ENCODE measurements at regions not wholly inside any gene's neighbourhood (a gene's known extent, or its start where the extent isn't known, plus 50 kb on each side); places are given as distances from the start of the nearest gene placed in this dataset.

DNA sequence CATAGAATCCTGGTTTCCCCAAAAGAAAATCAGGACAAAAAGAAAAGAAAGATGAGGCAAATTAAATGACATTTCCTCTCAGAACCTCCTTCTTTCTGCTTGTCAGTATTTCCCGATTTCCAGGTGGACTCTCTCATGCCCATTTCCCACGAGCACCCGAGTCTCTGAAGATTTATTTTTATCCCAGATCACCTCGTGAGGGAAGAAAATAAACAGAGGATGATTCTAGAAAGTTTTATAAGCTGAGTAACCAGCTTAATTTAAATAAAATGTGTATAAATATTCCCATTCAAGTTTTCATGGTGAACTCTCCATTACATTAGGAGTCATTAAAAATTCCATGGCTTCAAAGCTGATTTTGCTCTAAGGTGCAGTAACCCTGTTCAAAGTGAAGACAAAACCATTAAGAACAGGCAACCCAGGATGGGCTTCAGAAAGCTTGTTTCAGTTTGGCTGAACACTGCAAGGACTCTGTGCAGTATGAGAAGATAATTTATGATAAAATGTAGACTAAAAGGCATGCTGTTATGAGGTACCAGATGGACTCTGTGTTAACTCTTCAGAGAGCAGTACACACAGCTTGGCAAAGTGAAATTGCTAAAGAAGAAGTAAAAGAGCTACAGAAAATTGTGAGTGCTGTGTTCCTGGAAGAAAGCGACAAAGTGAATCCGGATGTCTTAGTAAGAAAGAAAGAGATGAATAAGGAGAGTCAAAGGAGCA is 521.3 kb upstream of the LRRN3 start:
- no peak for DNase-seq (ENCODE audit: low spot score)

- DNase-seq (ENCODE audit: low spot score), result no peak
Observed at GRCh38 chr7:110573862-110574528, 516.9 kb upstream of the LRRN3 start.

DNA sequence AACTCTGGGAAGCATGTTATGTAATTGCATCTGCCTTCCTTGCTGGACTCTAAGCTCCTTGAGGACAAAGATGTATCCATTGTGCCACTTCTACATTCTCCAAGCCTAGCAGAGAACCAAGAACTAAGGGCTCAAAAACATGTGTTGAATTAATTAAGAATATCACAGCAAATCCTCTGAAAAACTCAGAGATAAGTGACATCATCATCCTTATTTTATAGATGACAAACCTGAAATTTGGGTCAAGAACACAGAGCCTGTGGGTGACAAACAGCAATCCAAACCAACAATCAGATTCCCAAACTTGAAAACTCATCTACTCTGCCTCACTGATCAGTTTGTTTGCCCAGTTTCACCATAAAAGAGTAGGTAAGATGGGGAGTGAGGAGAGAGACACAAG is 503.6 kb upstream of the LRRN3 start:
- no peak for DNase-seq (ENCODE audit: low spot score)

DNA sequence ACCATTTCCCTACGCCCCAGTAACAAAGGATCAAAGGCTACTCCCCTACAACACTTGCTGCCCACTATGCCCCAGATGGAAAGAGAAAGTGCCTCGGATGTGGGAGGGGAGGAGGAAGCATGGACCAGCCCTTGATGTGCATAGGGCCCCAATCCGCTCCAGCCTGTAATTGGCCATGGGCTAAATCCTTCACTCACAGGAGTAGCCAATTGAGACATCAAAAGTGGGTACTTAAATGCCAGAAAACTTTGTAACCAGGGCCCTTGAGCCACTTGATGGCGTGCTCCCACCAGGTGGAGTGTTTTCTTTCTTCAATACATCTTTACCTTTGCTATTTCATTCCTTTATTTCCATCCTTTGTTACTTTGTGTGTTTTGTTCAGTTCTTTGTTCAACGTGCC is 500.5 kb upstream of the LRRN3 start:
- peak; percentile 5 for DNase-seq (ENCODE audit: low spot score)

GRCh38 chr7:110591341-110591740 is 499.6 kb upstream of the LRRN3 start:
- no peak for DNase-seq (ENCODE audit: low spot score)

DNA sequence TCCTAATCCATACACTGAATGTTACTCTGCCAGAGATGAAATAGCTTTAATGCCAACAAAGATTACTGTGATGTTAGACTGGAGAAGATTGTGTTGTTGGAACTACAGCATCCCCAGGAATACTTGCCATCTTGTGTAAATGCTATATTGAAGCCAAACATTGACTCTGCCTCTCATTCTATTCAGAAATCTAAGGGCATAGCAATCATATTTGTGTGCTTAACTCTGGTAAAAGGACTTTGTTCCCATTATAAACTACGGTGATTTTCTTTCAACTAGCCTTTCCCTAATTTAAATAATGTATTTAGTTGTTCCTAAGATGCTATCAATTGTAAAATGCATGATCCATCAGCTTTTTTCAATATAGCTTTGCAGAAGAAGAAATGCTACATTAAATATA is 498.4 kb upstream of the LRRN3 start:
- DNase-seq (ENCODE audit: low spot score), result no peak

GRCh38 chr7:110593355-110593754 is 497.6 kb upstream of the LRRN3 start:
- DNase-seq (ENCODE audit: low spot score), result no peak

GRCh38 chr7:110595694-110596093 is 495.2 kb upstream of the LRRN3 start:
- no peak for DNase-seq (ENCODE audit: low spot score)

GRCh38 chr7:110600956-110601355 is 490.0 kb upstream of the LRRN3 start:
- DNase-seq (ENCODE audit: low spot score), result no peak

DNA sequence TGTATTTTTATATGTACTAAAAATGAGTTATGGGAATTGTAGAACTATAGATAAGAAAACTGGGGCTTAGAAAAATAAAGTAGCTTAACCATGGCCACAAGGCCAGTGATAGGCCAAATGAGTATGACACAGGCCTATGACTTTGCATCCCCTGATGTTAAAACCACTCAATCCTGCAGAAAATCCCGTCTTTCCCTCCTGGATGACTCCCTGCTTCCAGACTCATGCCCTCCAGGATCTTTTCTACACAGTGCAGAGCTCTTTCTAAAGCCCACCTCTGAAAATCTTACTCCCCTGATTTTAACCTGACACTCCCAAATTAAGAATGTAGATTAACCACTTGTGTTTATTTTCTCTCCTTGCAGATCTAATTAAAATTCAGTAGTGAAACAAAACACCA is 489.2 kb upstream of the LRRN3 start:
- DNase-seq (ENCODE audit: low spot score), result no peak

DNA sequence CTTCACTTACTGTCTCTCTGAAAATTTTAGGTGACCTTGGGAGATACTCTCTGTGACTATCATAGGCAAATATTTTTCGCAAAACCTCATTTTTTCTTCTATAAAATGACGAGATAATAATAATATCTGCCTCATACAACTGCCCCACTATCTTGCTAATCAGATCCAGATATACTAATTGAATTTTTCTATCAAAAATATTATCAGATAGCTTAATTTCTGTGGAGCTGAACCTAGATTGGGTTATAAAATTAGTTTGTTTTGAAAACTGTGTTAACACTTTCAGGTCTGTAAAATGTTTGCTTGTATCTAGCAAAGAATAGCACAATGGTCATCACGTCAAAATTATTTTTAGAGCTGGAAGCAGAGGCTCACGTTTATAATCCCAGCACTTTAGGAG is 486.7 kb upstream of the LRRN3 start:
- DNase-seq (ENCODE audit: low spot score), result no peak

- no peak for DNase-seq (ENCODE audit: low spot score)
Observed at GRCh38 chr7:110604885-110605284, 486.0 kb upstream of the LRRN3 start.

GRCh38 chr7:110607050-110607857 is 483.7 kb upstream of the LRRN3 start:
- DNase-seq (ENCODE audit: low spot score), result no peak

DNA sequence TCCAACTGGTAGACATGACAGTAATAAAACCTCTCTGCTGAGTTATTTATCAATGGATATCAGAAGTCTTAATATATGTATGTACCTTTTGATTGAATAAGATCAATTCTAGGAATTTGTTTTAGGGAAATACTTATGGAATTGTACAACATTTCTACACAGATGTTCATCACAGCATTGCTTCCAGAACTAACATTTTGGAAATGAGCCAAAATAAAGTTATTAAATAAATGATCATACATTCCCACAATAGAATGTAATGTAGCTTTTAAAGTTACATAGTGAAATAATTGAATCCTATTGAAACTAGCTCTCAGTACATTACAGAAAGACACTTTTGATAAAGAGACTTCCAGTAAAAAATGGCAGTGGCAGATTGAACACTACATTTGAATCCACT is 481.6 kb upstream of the LRRN3 start:
- no peak for DNase-seq (ENCODE audit: low spot score)

DNA sequence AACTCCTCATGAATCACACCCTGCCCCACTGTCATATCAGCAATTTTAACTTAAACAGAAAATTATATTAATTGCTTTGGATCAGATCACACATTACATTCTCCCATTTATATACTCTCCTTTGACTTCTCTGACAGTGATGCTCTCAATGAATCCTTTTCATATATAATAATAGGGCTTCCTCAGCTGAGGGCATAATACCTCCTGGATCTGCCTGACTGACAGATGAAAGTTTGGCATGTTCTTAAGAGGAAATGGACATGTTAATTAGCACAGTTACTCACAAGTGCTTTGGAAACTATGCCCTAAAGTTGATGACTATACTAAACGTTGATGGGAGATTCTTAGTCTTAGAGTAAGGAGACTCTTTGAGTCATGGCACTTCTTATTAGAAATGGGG is 478.2 kb upstream of the LRRN3 start:
- no peak for DNase-seq (ENCODE audit: low spot score)
